Adrenal gland (tissue), 9 donors: ENCODE measurements at regions not wholly inside any gene's neighbourhood (a gene's known extent, or its start where the extent isn't known, plus 50 kb on each side); places are given as distances from the start of the nearest gene placed in this dataset.

Experiments
- DNase-seq, 7 donors: peaks; one replicate each; pipeline ENCODE4 v3.0.0-alpha.2; 2019 to 2020
- H3K27ac ChIP-seq, 5 donors: fragments of 200-600 bp; sonication (generic) in 4 of 5; 1 replicate in 3 of 5; 2 replicates in 2 of 5; pipeline versions ENCODE4 v1.5.1 to v1.8.0; 2016 to 2020; ENCODE audit warnings: mild to moderate bottlenecking in 1 of 5
- H3K27me3 ChIP-seq: fragments of 200-600 bp; 2 replicates; pipeline ENCODE4 v1.8.0; 2021
- H3K36me3 ChIP-seq, 2 donors: fragments of 200-600 bp; replicated peaks in 1 of 2; 1 replicate in 1 of 2; 2 replicates in 1 of 2; pipeline versions ENCODE4 v1.5.1 to v1.8.0; 2018 to 2022
- H3K4me1 ChIP-seq, 2 donors: fragments of 200-600 bp; replicated peaks in 1 of 2; 1 replicate in 1 of 2; 2 replicates in 1 of 2; pipeline versions ENCODE4 v1.5.1 to v1.8.0; 2018 to 2021
- H3K4me3 ChIP-seq, 4 donors: fragments of 200-600 bp; sonication (generic) in 3 of 4; one replicate each; pipeline ENCODE4 v1.5.1; 2016 to 2018
- H3K9me3 ChIP-seq, 3 donors: fragments of 200-600 bp; sonication (generic) in 1 of 3; replicated peaks in 1 of 3; 1 replicate in 2 of 3; 2 replicates in 1 of 3; pipeline versions ENCODE4 v1.5.1 to v1.8.0; 2016 to 2021
- POLR2A ChIP-seq, 2 donors: fragments of 450-650 bp; IDR thresholded peaks; one replicate each; pipeline ENCODE4 v1.6.1; 2017; ENCODE audit warnings: antibody characterized with exemption in 2 of 2, mild to moderate bottlenecking in 2 of 2, moderate library complexity in 1 of 2
- WGBS, 4 donors: extraction: QIAGEN DNeasy Blood & Tissue Kit in 2 of 4; methylation state at CpG; one replicate each; pipeline versions ENCODE4 v1.1.5 to v1.1.7; 2013 to 2017; 5-methylcytosine and 5-hydroxymethylcytosine counted together
- intact Hi-C, 2 donors: fragments of 100-400 bp; cut with DNase I; formaldehyde crosslinking; loops; one replicate each; pipeline versions ENCODE4 v1.14.1 to v1.15.0; 2022 to 2023
- TF ChIP-seq, protein P1 (sequence below), 6 experiments: fragments of 450-650 bp in 4 of 6; fragments of 200-600 bp in 2 of 6; sonication (generic) in 1 of 6; IDR thresholded peaks; 1 replicate in 5 of 6; 2 replicates in 1 of 6; pipeline versions ENCODE4 v1.5.1 to v1.8.0; 2016 to 2021; ENCODE audit warnings: antibody characterized with exemption in 6 of 6, mild to moderate bottlenecking in 2 of 6, moderate library complexity in 1 of 6
- donor health status: healthy with polysubstance abuse.
- donor health status: Bipolar disorder and iron deficiency.
- donor health status: DM: yes; HTN: yes; CAD: no.
- donor health status: DM: no; HTN: no; CAD: no.
- donor health status: DM: no; HTN: no; CAD: no.

GRCh38 chr14:44634692-44635091 is 127.6 kb upstream of the FSCB start:
- WGBS, 4 donors = 62 to 88% (median 74%) methylated on average over 4 of the region's 4 CpGs
- TF ChIP-seq POLR2A (IDR thresholded peaks at IDR 0.05) = no peak
- TF ChIP-seq, protein P1, sequence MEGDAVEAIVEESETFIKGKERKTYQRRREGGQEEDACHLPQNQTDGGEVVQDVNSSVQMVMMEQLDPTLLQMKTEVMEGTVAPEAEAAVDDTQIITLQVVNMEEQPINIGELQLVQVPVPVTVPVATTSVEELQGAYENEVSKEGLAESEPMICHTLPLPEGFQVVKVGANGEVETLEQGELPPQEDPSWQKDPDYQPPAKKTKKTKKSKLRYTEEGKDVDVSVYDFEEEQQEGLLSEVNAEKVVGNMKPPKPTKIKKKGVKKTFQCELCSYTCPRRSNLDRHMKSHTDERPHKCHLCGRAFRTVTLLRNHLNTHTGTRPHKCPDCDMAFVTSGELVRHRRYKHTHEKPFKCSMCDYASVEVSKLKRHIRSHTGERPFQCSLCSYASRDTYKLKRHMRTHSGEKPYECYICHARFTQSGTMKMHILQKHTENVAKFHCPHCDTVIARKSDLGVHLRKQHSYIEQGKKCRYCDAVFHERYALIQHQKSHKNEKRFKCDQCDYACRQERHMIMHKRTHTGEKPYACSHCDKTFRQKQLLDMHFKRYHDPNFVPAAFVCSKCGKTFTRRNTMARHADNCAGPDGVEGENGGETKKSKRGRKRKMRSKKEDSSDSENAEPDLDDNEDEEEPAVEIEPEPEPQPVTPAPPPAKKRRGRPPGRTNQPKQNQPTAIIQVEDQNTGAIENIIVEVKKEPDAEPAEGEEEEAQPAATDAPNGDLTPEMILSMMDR (IDR thresholded peaks at IDR 0.05) = no peak
- H3K27me3 ChIP-seq = no peaks in the 10 kb centered on the region
- intact Hi-C loops = no loop called here
- H3K27ac ChIP-seq = no peak overlapping the region
- H3K9me3 ChIP-seq = no peaks in the 10 kb centered on the region
- no peaks in the 10 kb centered on the region for H3K4me1 ChIP-seq
- no peak for DNase-seq
- H3K4me3 ChIP-seq = no peak overlapping the region
- no peaks in the 10 kb centered on the region for H3K36me3 ChIP-seq

- no peak for TF ChIP-seq POLR2A (IDR thresholded peaks at IDR 0.05)
- TF ChIP-seq, protein P1 (IDR thresholded peaks at IDR 0.05) = no peak
- Histone ChIP-seq H3K4me3 (no peak overlapping the region), H3K27me3 (no peaks in the 10 kb centered on the region), H3K36me3 (no peaks in the 10 kb centered on the region), H3K9me3 (no peaks in the 10 kb centered on the region), H3K4me1 (no peaks in the 10 kb centered on the region), H3K27ac (no peak overlapping the region)
- intact Hi-C loops = no loop called here
- DNase-seq = no peak
- 88 to 93% (median 91%) methylated on average over 2 of the region's 2 CpGs for WGBS, 4 donors
Observed at GRCh38 chr14:44626423-44626822, 119.3 kb upstream of the FSCB start.

GRCh38 chr14:44625098-44625497 is 118.0 kb upstream of the FSCB start:
- Histone ChIP-seq H3K27ac (no peak overlapping the region), H3K4me3 (peak overlapping the region in 1 of 4 donors; percentile 42), H3K36me3 (no peaks in the 10 kb centered on the region), H3K9me3 (no peaks in the 10 kb centered on the region), H3K4me1 (no peaks in the 10 kb centered on the region), H3K27me3 (no peaks in the 10 kb centered on the region)
- intact Hi-C loops = no loop called here
- WGBS, 4 donors = 26 to 50% (median 36%) methylated on average over 1 of the region's 1 CpG
- TF ChIP-seq, protein P1 (IDR thresholded peaks at IDR 0.05) = no peak
- TF ChIP-seq POLR2A (IDR thresholded peaks at IDR 0.05) = no peak
- peak in 2 of 7 donors; percentile 13 to 14 for DNase-seq

DNA sequence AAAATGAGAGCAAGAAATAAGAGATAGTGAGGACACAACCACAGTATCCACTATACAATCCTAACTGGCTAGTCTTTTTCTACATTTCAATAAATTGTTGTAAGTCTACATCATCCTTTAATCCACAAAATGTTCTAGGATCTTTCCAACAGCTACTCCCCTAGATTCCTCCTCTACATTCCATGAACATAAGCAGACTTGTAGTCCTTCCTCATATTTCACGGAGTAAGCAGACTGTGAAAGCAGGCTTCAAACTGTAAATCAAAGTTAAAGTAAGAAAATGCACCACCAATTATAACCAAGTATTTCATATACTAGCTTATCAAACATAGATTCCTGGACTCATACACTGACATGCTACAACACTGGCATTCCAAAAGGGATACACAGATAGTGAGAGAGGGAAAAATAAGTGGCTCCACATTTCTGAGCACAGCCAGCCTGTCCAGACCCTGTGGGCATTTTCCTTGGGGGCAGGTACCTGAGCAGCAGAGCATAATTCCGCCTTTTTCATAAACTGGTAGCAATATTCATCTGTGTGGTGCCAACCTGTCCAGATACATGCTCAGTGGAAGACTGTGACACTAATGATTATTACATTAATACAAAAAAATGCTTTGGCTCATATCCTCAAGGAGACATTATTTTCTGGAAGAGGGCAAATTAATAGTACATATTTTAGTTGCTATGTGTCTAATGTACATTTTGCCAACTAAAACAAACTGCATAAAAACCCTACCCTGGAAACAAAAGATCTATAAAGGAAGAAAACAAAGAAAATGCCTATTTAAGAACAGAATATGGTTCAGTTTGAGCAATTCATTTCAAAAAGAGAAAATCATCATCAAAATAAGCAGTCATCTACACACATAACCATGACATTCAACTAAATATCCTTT is 113.3 kb upstream of the FSCB start:
- intact Hi-C loops = no loop called here
- TF ChIP-seq, protein P1 (IDR thresholded peaks at IDR 0.05) = no peak
- TF ChIP-seq POLR2A (IDR thresholded peaks at IDR 0.05) = no peak
- H3K27me3 ChIP-seq = no peaks in the 10 kb centered on the region
- no peak overlapping the region for H3K27ac ChIP-seq
- DNase-seq = no peak
- no peaks in the 10 kb centered on the region for H3K9me3 ChIP-seq
- H3K36me3 ChIP-seq = no peaks in the 10 kb centered on the region
- H3K4me3 ChIP-seq = no peak overlapping the region
- H3K4me1 ChIP-seq = no peaks in the 10 kb centered on the region
- WGBS, 4 donors = 72 to 85% (median 76%) methylated on average over 2 of the region's 2 CpGs
